Caco-2 (cell line): ENCODE measurements at regions not wholly inside any gene's neighbourhood (a gene's known extent, or its start where the extent isn't known, plus 50 kb on each side); places are given as distances from the start of the nearest gene placed in this dataset.

Experiments used
- BruUV-seq: library from RNA; stranded (reverse); fragments of 400-500 nt; replicated peaks from 2 replicates; lab custom pipeline; 2021; lab: Mats Ljungman, UMichigan
- CTCF ChIA-PET: fragments of 300-600 bp; sonication (Branson Sonifier 250); formaldehyde crosslinking; loops from one replicate; lab custom pipeline; 2022; ENCODE audit warnings: antibody characterized with exemption; lab: Charles Lee
- POLR2A ChIA-PET: fragments of 300-600 bp; sonication (Branson Sonifier 250); formaldehyde crosslinking; loops from one replicate; lab custom pipeline; 2022; ENCODE audit warnings: antibody characterized with exemption; lab: Charles Lee
- DNase-seq, 2 experiments: peaks; one replicate each; pipeline versions ENCODE4 v3.0.0 to v3.0.0-alpha.2; 2020 to 2022
- H3K27me3 ChIP-seq: replicated peaks from 2 replicates; pipeline ENCODE4 v1.6.0; 2011; ENCODE audit warnings: low read length; ENCODE audit not compliant: control insufficient read depth, insufficient read depth
- H3K36me3 ChIP-seq: 2 replicates; pipeline ENCODE4 v1.5.1; 2011; ENCODE audit warnings: low read length; ENCODE audit not compliant: control insufficient read depth, insufficient read depth
- H3K4me1 ChIP-seq: fragments of 250-450 bp; sonication (Bioruptor Pico); 2 replicates; pipeline ENCODE4 v1.5.1; 2020; ENCODE audit warnings: mild to moderate bottlenecking
- H3K4me3 ChIP-seq: 2 replicates; pipeline ENCODE4 v1.5.1; 2011; ENCODE audit warnings: low read depth, mild to moderate bottlenecking, control low read depth, low read length
- H3K9me3 ChIP-seq: fragments of 250-450 bp; sonication (Bioruptor Pico); 2 replicates; pipeline ENCODE4 v1.5.1; 2020; ENCODE audit warnings: mild to moderate bottlenecking, moderate library complexity
- H3K27ac Mint-ChIP-seq: one replicate; pipeline ENCODE4 v1.8.0; 2022; ENCODE audit warnings: mixed read lengths; ENCODE audit not compliant: unreplicated experiment
- H3K27me3 Mint-ChIP-seq: one replicate; pipeline ENCODE4 v1.8.0; 2022; ENCODE audit warnings: mixed read lengths; ENCODE audit not compliant: insufficient read depth, unreplicated experiment
- H3K36me3 Mint-ChIP-seq: one replicate; pipeline ENCODE4 v1.8.0; 2022; ENCODE audit warnings: mild to moderate bottlenecking, mixed read lengths; ENCODE audit not compliant: insufficient read depth, unreplicated experiment
- H3K4me1 Mint-ChIP-seq: one replicate; pipeline ENCODE4 v1.8.0; 2022; ENCODE audit warnings: low read depth, mixed read lengths; ENCODE audit not compliant: unreplicated experiment
- H3K4me3 Mint-ChIP-seq: one replicate; pipeline ENCODE4 v1.8.0; 2022; ENCODE audit warnings: mild to moderate bottlenecking, moderate library complexity, mixed read lengths; ENCODE audit not compliant: unreplicated experiment
- H3K9me3 Mint-ChIP-seq: one replicate; pipeline ENCODE4 v1.8.0; 2022; ENCODE audit warnings: mixed read lengths; ENCODE audit not compliant: unreplicated experiment
- intact Hi-C: fragments of 100-400 bp; cut with micrococcal nuclease; formaldehyde crosslinking; loops from one replicate; pipeline ENCODE4 v1.10.0; 2022; ENCODE audit not compliant: unreplicated experiment
- TF ChIP-seq, protein P1 (sequence below), 2 experiments: fragments of 200-600 bp in 1 of 2; IDR thresholded peaks; 1 replicate in 1 of 2; 2 replicates in 1 of 2; pipeline versions ENCODE4 v1.5.1 to v1.8.0; 2011 to 2022; ENCODE audit warnings: antibody characterized with exemption in 1 of 2, control low read depth in 1 of 2, inconsistent platforms in 1 of 2, low read depth in 1 of 2, low read length in 1 of 2, mild to moderate bottlenecking in 1 of 2, moderate library complexity in 1 of 2; ENCODE audit not compliant: insufficient read depth in 1 of 2, severe bottlenecking in 1 of 2, unreplicated experiment in 1 of 2

DNA sequence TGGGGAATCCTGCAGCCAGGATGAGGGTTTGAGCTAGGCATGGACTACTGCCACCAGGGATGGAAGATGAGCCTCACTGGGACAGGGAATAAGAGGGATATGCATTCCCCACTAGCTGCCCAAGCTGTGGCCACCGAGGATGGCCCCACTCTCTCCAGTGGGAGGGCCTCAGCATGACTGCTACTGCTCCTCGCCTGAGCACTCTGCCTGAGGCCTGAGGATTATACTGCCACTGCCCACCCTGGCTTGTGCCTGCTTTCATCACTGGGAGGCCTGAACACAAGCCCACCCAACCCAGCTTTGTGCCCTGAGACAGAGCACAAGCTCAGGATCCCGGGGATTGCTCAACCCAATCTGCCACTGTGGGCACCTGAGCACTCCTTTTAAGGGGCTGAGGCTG is 425.6 kb downstream of the RASEF start:
- Mint-ChIP-seq H3K36me3 (no peaks in the 10 kb centered on the region), H3K4me1 (no peaks in the 10 kb centered on the region), H3K4me3 (no peak overlapping the region), H3K9me3 (no peaks in the 10 kb centered on the region), H3K27me3 (no peaks in the 10 kb centered on the region), H3K27ac (no peak overlapping the region)
- POLR2A ChIA-PET: no interaction called here
- no peaks in the 10 kb centered on the region for H3K27me3 ChIP-seq
- no peaks in the 10 kb centered on the region for H3K9me3 ChIP-seq
- TF ChIP-seq, protein P1, sequence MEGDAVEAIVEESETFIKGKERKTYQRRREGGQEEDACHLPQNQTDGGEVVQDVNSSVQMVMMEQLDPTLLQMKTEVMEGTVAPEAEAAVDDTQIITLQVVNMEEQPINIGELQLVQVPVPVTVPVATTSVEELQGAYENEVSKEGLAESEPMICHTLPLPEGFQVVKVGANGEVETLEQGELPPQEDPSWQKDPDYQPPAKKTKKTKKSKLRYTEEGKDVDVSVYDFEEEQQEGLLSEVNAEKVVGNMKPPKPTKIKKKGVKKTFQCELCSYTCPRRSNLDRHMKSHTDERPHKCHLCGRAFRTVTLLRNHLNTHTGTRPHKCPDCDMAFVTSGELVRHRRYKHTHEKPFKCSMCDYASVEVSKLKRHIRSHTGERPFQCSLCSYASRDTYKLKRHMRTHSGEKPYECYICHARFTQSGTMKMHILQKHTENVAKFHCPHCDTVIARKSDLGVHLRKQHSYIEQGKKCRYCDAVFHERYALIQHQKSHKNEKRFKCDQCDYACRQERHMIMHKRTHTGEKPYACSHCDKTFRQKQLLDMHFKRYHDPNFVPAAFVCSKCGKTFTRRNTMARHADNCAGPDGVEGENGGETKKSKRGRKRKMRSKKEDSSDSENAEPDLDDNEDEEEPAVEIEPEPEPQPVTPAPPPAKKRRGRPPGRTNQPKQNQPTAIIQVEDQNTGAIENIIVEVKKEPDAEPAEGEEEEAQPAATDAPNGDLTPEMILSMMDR (IDR thresholded peaks at IDR 0.05; ENCODE audit: insufficient read depth in 1 of 2, low read depth in 1 of 2, low read length in 1 of 2, severe bottlenecking in 1 of 2, unreplicated experiment in 1 of 2): no peak
- no peak overlapping the region for H3K4me3 ChIP-seq
- no peaks in the 10 kb centered on the region for H3K36me3 ChIP-seq
- no TSS peak for BruUV-seq
- CTCF ChIA-PET: no interaction called here
- H3K4me1 ChIP-seq: no peaks in the 10 kb centered on the region
- no peak for DNase-seq
- intact Hi-C loops: no loop called here

DNA sequence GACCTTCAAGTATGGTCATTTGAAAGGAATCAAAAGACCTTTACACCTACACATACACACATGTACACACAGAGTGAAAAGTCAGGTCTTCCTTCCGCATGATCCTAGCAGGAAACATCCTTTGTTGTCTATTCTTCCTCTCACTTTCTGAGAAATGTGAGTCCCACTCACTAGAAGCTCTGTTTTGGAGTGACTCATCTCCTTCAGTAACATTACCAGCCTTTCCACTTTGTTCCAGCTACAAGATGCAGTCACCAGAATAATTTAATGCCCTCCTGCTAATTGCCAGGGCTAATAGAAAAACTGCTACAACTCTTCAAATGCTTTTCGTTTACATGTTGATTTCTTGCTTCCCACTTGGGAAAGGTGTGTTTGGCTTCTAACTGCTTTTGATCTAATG is 417.3 kb downstream of the RASEF start:
- Mint-ChIP-seq H3K36me3 (no peaks in the 10 kb centered on the region), H3K27me3 (peaks cover 3% of the 10 kb centered on the region), H3K4me1 (no peaks in the 10 kb centered on the region), H3K9me3 (no peaks in the 10 kb centered on the region), H3K4me3 (no peak overlapping the region), H3K27ac (no peak overlapping the region)
- intact Hi-C loops: no loop called here
- TF ChIP-seq, protein P1 (IDR thresholded peaks at IDR 0.05; ENCODE audit: insufficient read depth in 1 of 2, low read depth in 1 of 2, low read length in 1 of 2, severe bottlenecking in 1 of 2, unreplicated experiment in 1 of 2): no peak
- Histone ChIP-seq H3K27me3 (no peaks in the 10 kb centered on the region), H3K4me3 (no peak overlapping the region), H3K36me3 (no peaks in the 10 kb centered on the region), H3K9me3 (no peaks in the 10 kb centered on the region), H3K4me1 (no peaks in the 10 kb centered on the region)
- BruUV-seq: no TSS peak
- POLR2A ChIA-PET: no interaction called here
- CTCF ChIA-PET: no interaction called here
- no peak for DNase-seq

DNA sequence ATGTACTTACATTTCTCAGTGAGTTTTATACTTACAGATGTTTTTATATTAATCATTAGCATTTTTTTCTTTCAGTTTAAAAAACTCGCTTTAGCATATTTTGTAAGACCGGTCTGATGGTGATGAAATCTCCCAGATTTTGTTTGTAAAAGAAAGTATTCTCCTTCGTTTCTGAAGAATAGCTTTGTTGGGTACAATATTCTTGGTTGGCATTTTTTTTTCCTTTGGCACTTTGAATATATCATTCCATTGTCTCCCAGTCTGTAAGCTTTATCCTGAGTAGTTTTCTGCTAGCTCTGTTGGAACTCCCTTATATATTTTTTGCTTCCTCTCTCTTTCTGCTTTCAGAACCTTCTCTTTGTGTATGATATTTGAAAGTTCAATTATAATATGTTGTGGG is 412.6 kb downstream of the RASEF start:
- H3K4me3 ChIP-seq: no peak overlapping the region

More for the DNA sequence above, 412.6 kb downstream of the RASEF start:
- Mint-ChIP-seq H3K36me3 (no peaks in the 10 kb centered on the region), H3K9me3 (no peaks in the 10 kb centered on the region), H3K4me3 (no peak overlapping the region), H3K4me1 (no peaks in the 10 kb centered on the region), H3K27me3 (no peaks in the 10 kb centered on the region), H3K27ac (no peak overlapping the region)
- DNase-seq: no peak
- Histone ChIP-seq H3K27me3 (no peaks in the 10 kb centered on the region), H3K9me3 (no peaks in the 10 kb centered on the region), H3K4me1 (no peaks in the 10 kb centered on the region), H3K36me3 (no peaks in the 10 kb centered on the region)
- POLR2A ChIA-PET: no interaction called here
- BruUV-seq: no TSS peak
- TF ChIP-seq, protein P1 (IDR thresholded peaks at IDR 0.05; ENCODE audit: insufficient read depth in 1 of 2, low read depth in 1 of 2, low read length in 1 of 2, severe bottlenecking in 1 of 2, unreplicated experiment in 1 of 2): no peak
- intact Hi-C loops: no loop called here
- CTCF ChIA-PET: no interaction called here
